HEK293T (cell line): ENCODE measurements at regions not wholly inside any gene's neighbourhood (a gene's known extent, or its start where the extent isn't known, plus 50 kb on each side); places are given as distances from the start of the nearest gene placed in this dataset.

Source experiments
- CTCF ChIA-PET: fragments of 350-600 bp; formaldehyde crosslinking; extraction: SDS; loops from one replicate; lab custom pipeline; 2021; ENCODE audit warnings: antibody characterized with exemption, inconsistent platforms; lab: Yijun Ruan, JAX
- POLR2A ChIA-PET: fragments of 350-600 bp; formaldehyde crosslinking; extraction: SDS; loops from one replicate; lab custom pipeline; 2020; ENCODE audit warnings: antibody characterized with exemption, inconsistent platforms; lab: Yijun Ruan, JAX
- DNase-seq: peaks from one replicate; pipeline ENCODE4 v3.0.0; 2012; ENCODE audit warnings: mixed read lengths; ENCODE audit errors: extremely low spot score
- ARNT ChIP-seq: fragments of 450-650 bp; IDR thresholded peaks from 2 replicates; pipeline ENCODE4 v1.6.1; 2017; ENCODE audit warnings: mild to moderate bottlenecking
- BHLHE40 ChIP-seq: fragments of 450-650 bp; IDR thresholded peaks from 2 replicates; pipeline ENCODE4 v1.6.1; 2016; ENCODE audit warnings: mild to moderate bottlenecking, moderate library complexity, borderline replicate concordance
- CTBP1 ChIP-seq: fragments of 450-650 bp; IDR thresholded peaks from 2 replicates; pipeline ENCODE4 v1.6.1; 2016; ENCODE audit warnings: borderline replicate concordance
- ELF4 ChIP-seq: fragments of 450-650 bp; IDR thresholded peaks from 2 replicates; pipeline ENCODE4 v1.6.1; 2017; ENCODE audit warnings: antibody characterized with exemption
- FOXA1 ChIP-seq: fragments of 450-650 bp; IDR thresholded peaks from 2 replicates; pipeline ENCODE4 v1.6.1; 2016; ENCODE audit warnings: mild to moderate bottlenecking
- FOXK2 ChIP-seq: fragments of 450-650 bp; IDR thresholded peaks from 2 replicates; pipeline ENCODE4 v1.6.1; 2016; ENCODE audit warnings: mild to moderate bottlenecking
- FOXM1 ChIP-seq: fragments of 450-650 bp; IDR thresholded peaks from 2 replicates; pipeline ENCODE4 v1.6.1; 2017; ENCODE audit warnings: mild to moderate bottlenecking, borderline replicate concordance
- HDGF ChIP-seq: fragments of 450-650 bp; IDR thresholded peaks from 2 replicates; pipeline ENCODE4 v1.6.1; 2017; ENCODE audit warnings: antibody characterized with exemption, borderline replicate concordance
- L3MBTL2 ChIP-seq: fragments of 450-650 bp; conservative IDR thresholded peaks from 2 replicates; pipeline ENCODE4 v1.6.1; 2016; ENCODE audit warnings: mild to moderate bottlenecking
- LEF1 ChIP-seq: fragments of 450-650 bp; IDR thresholded peaks from 2 replicates; pipeline ENCODE4 v1.6.1; 2017; ENCODE audit warnings: mild to moderate bottlenecking, borderline replicate concordance
- NFRKB ChIP-seq: fragments of 450-650 bp; IDR thresholded peaks from 2 replicates; pipeline ENCODE4 v1.6.1; 2016; ENCODE audit warnings: mild to moderate bottlenecking, moderate library complexity
- SP1 ChIP-seq: fragments of 450-650 bp; IDR thresholded peaks from 2 replicates; pipeline ENCODE4 v1.6.1; 2017
- SUZ12 ChIP-seq: fragments of 450-650 bp; IDR thresholded peaks from 2 replicates; pipeline ENCODE4 v1.6.1; 2016; ENCODE audit warnings: mild to moderate bottlenecking
- TARDBP ChIP-seq: fragments of 450-650 bp; IDR thresholded peaks from 2 replicates; pipeline ENCODE4 v1.6.1; 2016
- ZNF384 ChIP-seq: fragments of 450-650 bp; IDR thresholded peaks from 2 replicates; pipeline ENCODE4 v1.6.1; 2016
- TF ChIP-seq, protein P1 (sequence below): fragments of 450-650 bp; IDR thresholded peaks from 2 replicates; pipeline ENCODE4 v1.6.1; 2016

- DNase-seq: no peak
- TF ChIP-seq HDGF (no peak), FOXM1 (no peak), L3MBTL2 (no peak), SP1 (no peak), FOXA1 (no peak), TARDBP (no peak), ELF4 (no peak)
- CTCF ChIA-PET: no interaction called here
- POLR2A ChIA-PET: no interaction called here
These were observed 216.3 kb upstream of the ATXN7L3B start for GRCh38 chr12:74321381-74321780.

- no peak for TF ChIP-seq ELF4
- TF ChIP-seq FOXM1: no peak
- no peak for TF ChIP-seq SUZ12
- no peak for TF ChIP-seq NFRKB
- TF ChIP-seq, protein P1, sequence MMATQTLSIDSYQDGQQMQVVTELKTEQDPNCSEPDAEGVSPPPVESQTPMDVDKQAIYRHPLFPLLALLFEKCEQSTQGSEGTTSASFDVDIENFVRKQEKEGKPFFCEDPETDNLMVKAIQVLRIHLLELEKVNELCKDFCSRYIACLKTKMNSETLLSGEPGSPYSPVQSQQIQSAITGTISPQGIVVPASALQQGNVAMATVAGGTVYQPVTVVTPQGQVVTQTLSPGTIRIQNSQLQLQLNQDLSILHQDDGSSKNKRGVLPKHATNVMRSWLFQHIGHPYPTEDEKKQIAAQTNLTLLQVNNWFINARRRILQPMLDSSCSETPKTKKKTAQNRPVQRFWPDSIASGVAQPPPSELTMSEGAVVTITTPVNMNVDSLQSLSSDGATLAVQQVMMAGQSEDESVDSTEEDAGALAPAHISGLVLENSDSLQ: no peak
- TF ChIP-seq TARDBP: no peak
- no peak for TF ChIP-seq SP1
- no peak for TF ChIP-seq ARNT
- no peak for TF ChIP-seq FOXK2
- TF ChIP-seq BHLHE40: no peak
- TF ChIP-seq L3MBTL2: no peak
- no peak for TF ChIP-seq FOXA1
- TF ChIP-seq ZNF384: no peak
- no peak for TF ChIP-seq LEF1
- ChIA-PET CTCF (no interaction called here), POLR2A (no interaction called here)
- no peak for DNase-seq
These were observed 214.8 kb upstream of the ATXN7L3B start for GRCh38 chr12:74322792-74323191.

DNA sequence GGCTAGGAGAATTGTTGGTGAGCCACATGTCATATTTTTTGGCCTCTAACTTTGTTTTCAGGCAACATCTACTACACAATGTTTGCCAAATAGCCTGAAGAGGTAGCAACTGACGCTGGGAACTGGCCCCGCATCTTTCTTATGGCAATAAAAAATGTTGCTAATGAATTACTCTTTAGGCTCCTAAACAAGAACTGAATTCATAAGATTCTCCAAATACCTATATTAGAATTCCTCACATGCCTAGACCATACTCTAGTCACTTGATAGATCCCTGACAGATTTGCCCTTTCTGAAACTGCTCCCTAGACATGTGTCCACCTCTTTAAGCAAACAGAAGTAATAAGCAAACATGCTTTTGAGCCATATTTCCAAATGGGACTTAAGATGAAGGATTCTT is 209.0 kb upstream of the ATXN7L3B start:
- POLR2A ChIA-PET: no interaction called here
- CTCF ChIA-PET: no interaction called here
- no peak for DNase-seq

GRCh38 chr12:74334780-74335179 is 202.9 kb upstream of the ATXN7L3B start:
- ChIA-PET CTCF (no interaction called here), POLR2A (no interaction called here)
- no peak for DNase-seq
- TF ChIP-seq SP1: no peak
- TF ChIP-seq LEF1: no peak
- no peak for TF ChIP-seq FOXA1
- no peak for TF ChIP-seq L3MBTL2
- no peak for TF ChIP-seq ELF4
- no peak for TF ChIP-seq HDGF
- TF ChIP-seq ARNT: no peak
- no peak for TF ChIP-seq TARDBP

More for the DNA sequence above, 209.0 kb upstream of the ATXN7L3B start:
- TF ChIP-seq FOXM1 (no peak), SP1 (no peak), CTBP1 (no peak), FOXK2 (no peak), LEF1 (no peak), NFRKB (no peak), FOXA1 (no peak), BHLHE40 (no peak), SUZ12 (no peak), HDGF (no peak)
- TF ChIP-seq, protein P1: no peak

DNA sequence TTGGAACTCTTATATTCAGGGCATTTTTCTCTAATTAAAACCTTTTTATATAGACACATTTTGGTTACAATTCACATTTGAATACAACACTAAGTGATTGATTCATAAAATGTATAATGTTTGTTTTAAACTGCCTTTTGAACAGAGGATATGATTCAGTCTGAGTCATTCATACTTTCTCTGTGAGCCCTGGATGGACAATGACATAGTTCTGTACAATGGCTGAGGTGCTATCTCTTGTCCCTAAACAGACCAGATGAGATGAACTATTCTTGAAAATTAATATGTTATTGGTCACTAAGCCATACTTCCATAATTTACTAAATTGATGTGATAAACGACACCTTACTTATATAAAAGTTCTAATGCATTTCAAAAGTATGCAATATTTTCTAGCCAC is 199.7 kb upstream of the ATXN7L3B start:
- POLR2A ChIA-PET: no interaction called here
- TF ChIP-seq TARDBP (no peak), ZNF384 (no peak), L3MBTL2 (no peak), FOXK2 (no peak), ELF4 (no peak), BHLHE40 (no peak)
- CTCF ChIA-PET: no interaction called here
- DNase-seq: no peak

GRCh38 chr12:74339211-74339610 is 198.4 kb upstream of the ATXN7L3B start:
- TF ChIP-seq TARDBP: no peak
- TF ChIP-seq FOXK2: no peak
- TF ChIP-seq L3MBTL2: no peak
- TF ChIP-seq ARNT: no peak
- TF ChIP-seq, protein P1: no peak
- TF ChIP-seq LEF1: no peak
- no peak for TF ChIP-seq BHLHE40
- no peak for TF ChIP-seq FOXM1
- TF ChIP-seq SP1: no peak
- no peak for TF ChIP-seq FOXA1
- TF ChIP-seq ELF4: no peak
- no peak for TF ChIP-seq HDGF
- no peak for DNase-seq
- ChIA-PET POLR2A (no interaction called here), CTCF (no interaction called here)

- CTCF ChIA-PET: no interaction called here
- TF ChIP-seq ARNT (no peak), NFRKB (no peak)
- POLR2A ChIA-PET: no interaction called here
- DNase-seq: no peak
These were observed 187.7 kb upstream of the ATXN7L3B start for GRCh38 chr12:74349925-74350324.
